ENCODE measurements at regions not wholly inside any gene's neighbourhood (a gene's known extent, or its start where the extent isn't known, plus 50 kb on each side); places are given as distances from the start of the nearest gene placed in this dataset.

- Mint-ChIP-seq H3K27ac (ENCODE audit: unreplicated experiment) (no peak overlapping the region), H3K4me1 (no peaks in the 10 kb centered on the region), H3K4me3 (no peak overlapping the region), H3K36me3 (ENCODE audit: low read depth) (no peaks in the 10 kb centered on the region), H3K9me3 (no peaks in the 10 kb centered on the region), H3K27me3 (ENCODE audit: low read depth) (no peaks in the 10 kb centered on the region)
- no peak for TF ChIP-seq CTCF (conservative IDR thresholded peaks at IDR 0.05)
- no peak for DNase-seq (ENCODE audit: low read depth, low spot score)
Observed at GRCh38 chr5:63603996-63604395, 358.2 kb downstream of the HTR1A start.

- Mint-ChIP-seq H3K27me3 (ENCODE audit: low read depth) (no peaks in the 10 kb centered on the region), H3K4me1 (no peaks in the 10 kb centered on the region), H3K4me3 (no peak overlapping the region), H3K9me3 (no peaks in the 10 kb centered on the region), H3K36me3 (ENCODE audit: low read depth) (no peaks in the 10 kb centered on the region), H3K27ac (ENCODE audit: unreplicated experiment) (no peak overlapping the region)
- no peak for DNase-seq (ENCODE audit: low read depth, low spot score)
- no peak for TF ChIP-seq CTCF (conservative IDR thresholded peaks at IDR 0.05)
Observed at GRCh38 chr5:63602971-63603370, 359.3 kb downstream of the HTR1A start.

GRCh38 chr5:63596254-63596653 lies 366.0 kb downstream of the HTR1A start:
- H3K36me3 Mint-ChIP-seq (ENCODE audit: low read depth), result peaks cover 2% of the 10 kb centered on the region
- no peaks in the 10 kb centered on the region for H3K27me3 Mint-ChIP-seq (ENCODE audit: low read depth)
- H3K27ac Mint-ChIP-seq (ENCODE audit: unreplicated experiment), result no peak overlapping the region
- no peak for TF ChIP-seq CTCF (conservative IDR thresholded peaks at IDR 0.05)
- no peaks in the 10 kb centered on the region for H3K4me1 Mint-ChIP-seq
- DNase-seq (ENCODE audit: low read depth, low spot score), result no peak
- H3K4me3 Mint-ChIP-seq, result no peak overlapping the region
- H3K9me3 Mint-ChIP-seq, result peaks cover 13% of the 10 kb centered on the region

GRCh38 chr5:63573380-63573779 lies 388.9 kb downstream of the HTR1A start:
- no peaks in the 10 kb centered on the region for H3K36me3 Mint-ChIP-seq (ENCODE audit: low read depth)

GRCh38 chr5:63572740-63573139 lies 389.5 kb downstream of the HTR1A start:
- no peak for DNase-seq (ENCODE audit: low read depth, low spot score)
- H3K4me1 Mint-ChIP-seq, result peaks cover 15% of the 10 kb centered on the region
- no peaks in the 10 kb centered on the region for H3K27me3 Mint-ChIP-seq (ENCODE audit: low read depth)
- H3K36me3 Mint-ChIP-seq (ENCODE audit: low read depth), result no peaks in the 10 kb centered on the region
- no peaks in the 10 kb centered on the region for H3K9me3 Mint-ChIP-seq
- H3K27ac Mint-ChIP-seq (ENCODE audit: unreplicated experiment), result no peak overlapping the region
- no peak for TF ChIP-seq CTCF (conservative IDR thresholded peaks at IDR 0.05)
- H3K4me3 Mint-ChIP-seq, result no peak overlapping the region

More at GRCh38 chr5:63573380-63573779, 388.9 kb downstream of the HTR1A start:
- Mint-ChIP-seq H3K27ac (ENCODE audit: unreplicated experiment) (no peak overlapping the region), H3K27me3 (ENCODE audit: low read depth) (no peaks in the 10 kb centered on the region), H3K4me3 (no peak overlapping the region), H3K4me1 (peaks cover 15% of the 10 kb centered on the region), H3K9me3 (no peaks in the 10 kb centered on the region)
- DNase-seq (ENCODE audit: low read depth, low spot score), result no peak
- TF ChIP-seq CTCF (conservative IDR thresholded peaks at IDR 0.05), result no peak

- Mint-ChIP-seq H3K4me1 (peaks cover 15% of the 10 kb centered on the region), H3K27me3 (ENCODE audit: low read depth) (no peaks in the 10 kb centered on the region), H3K9me3 (no peaks in the 10 kb centered on the region), H3K4me3 (no peak overlapping the region), H3K27ac (ENCODE audit: unreplicated experiment) (no peak overlapping the region), H3K36me3 (ENCODE audit: low read depth) (no peaks in the 10 kb centered on the region)
- TF ChIP-seq CTCF (conservative IDR thresholded peaks at IDR 0.05), result no peak
- DNase-seq (ENCODE audit: low read depth, low spot score), result no peak
Observed at GRCh38 chr5:63570752-63571151, 391.5 kb downstream of the HTR1A start.
